Right hindlimb (tissue), 1 donor: ENCODE measurements at regions not wholly inside any gene's neighbourhood (a gene's known extent, or its start where the extent isn't known, plus 50 kb on each side); places are given as distances from the start of the nearest gene placed in this dataset.
A peak's percentile ranks its signal among the peaks of the same experiment; 100 is the strongest.

Experiments
- DNase-seq: peaks from one replicate; pipeline ENCODE4 v3.0.0-alpha.2; 2018

GRCh38 chr12:116382686-116383530 lies 105.4 kb upstream of the MED13L start:
- peak; percentile 89 for DNase-seq

GRCh38 chr12:116384175-116384574 lies 106.7 kb upstream of the MED13L start:
- DNase-seq: no peak

GRCh38 chr12:116384691-116385485 lies 107.4 kb upstream of the MED13L start:
- no peak for DNase-seq

- DNase-seq: no peak
Measured at GRCh38 chr12:116385486-116386217, 108.2 kb upstream of the MED13L start.

- no peak for DNase-seq
Measured at GRCh38 chr12:116389326-116389725, 111.8 kb upstream of the MED13L start.

- DNase-seq: no peak
Measured at GRCh38 chr12:116389990-116390389, 112.5 kb upstream of the MED13L start.

GRCh38 chr12:116390401-116391335 lies 113.2 kb upstream of the MED13L start:
- DNase-seq: no peak

DNA sequence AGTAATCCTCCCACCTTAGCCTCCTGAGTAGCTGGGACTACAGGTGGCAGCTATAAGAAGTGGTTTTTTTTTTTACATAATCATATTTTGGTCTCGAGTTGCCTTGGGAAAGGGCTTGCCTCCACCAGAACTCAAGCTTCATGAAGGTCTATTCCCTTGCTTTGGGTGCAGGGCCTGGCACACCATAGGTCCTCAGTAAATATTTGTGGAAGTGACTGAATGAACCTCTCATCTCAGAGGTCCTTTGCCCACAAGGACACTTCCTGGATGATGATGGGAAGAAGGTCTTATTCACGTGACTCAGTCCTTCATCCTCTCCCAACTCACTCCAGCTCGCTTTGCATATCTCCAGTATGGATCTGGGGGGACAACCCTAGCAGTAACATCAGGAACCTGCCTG lies 114.0 kb upstream of the MED13L start:
- no peak for DNase-seq

GRCh38 chr12:116392061-116392460 lies 114.6 kb upstream of the MED13L start:
- no peak for DNase-seq

DNA sequence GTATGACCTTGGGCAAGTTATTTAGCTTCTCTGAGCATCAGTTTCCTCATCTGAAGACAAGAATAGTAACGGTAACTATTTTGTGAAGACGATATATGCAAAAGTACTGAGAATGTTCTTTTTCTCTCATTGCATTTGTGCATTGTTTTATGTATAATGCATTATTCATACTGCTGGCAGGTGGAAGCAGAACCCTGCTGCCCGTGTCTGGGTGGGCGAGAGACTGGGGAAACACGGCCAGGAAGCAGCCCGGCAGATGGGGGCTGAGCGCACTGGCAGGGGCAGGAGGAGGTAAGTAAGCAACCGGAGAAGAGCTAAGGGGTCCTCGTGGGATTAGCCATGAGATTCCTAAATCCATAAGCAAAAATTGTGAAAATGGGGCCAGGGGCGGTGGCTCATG lies 115.8 kb upstream of the MED13L start:
- no peak for DNase-seq

DNA sequence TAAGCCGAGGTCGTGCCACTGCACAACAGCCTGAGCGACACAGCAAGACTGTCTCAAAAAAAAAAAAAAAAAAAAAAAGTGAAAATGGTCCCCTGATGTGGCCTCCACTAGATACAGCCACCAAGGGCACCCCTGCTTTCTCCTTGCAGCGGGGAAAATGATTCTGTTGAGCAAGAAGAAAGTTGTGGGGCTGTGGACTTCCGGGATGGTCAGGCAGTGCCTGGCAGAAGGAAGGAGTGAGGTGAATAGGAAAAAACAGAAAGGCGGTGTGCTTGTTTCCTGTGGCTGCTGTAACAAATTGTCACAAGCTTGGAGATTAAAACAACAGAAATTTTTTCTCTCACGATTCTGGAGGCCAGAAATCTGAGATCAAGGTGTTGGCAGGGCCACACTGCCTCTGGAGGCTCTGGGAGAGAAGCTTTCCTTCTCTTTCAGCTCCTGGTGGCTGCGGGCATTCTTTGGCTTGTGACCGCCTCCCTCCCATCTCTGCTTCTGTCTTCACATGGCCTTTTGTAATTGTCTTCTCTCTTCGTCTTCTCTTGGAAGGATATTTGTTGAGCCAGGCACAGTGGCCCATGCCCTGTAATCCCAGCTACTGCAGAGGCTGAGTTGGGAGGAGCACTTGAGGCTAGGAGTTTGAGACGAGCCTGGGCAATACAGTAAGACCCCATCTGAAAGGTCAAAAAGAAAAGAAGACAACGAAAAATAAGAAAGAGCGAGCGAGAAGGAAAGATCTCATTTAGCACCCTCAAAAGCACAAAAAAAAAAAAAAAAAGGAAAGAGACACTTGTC lies 116.6 kb upstream of the MED13L start:
- DNase-seq: no peak

- DNase-seq: no peak
Measured at GRCh38 chr12:116395396-116395795, 117.9 kb upstream of the MED13L start.

- no peak for DNase-seq
Measured at GRCh38 chr12:116397148-116397547, 119.7 kb upstream of the MED13L start.

DNA sequence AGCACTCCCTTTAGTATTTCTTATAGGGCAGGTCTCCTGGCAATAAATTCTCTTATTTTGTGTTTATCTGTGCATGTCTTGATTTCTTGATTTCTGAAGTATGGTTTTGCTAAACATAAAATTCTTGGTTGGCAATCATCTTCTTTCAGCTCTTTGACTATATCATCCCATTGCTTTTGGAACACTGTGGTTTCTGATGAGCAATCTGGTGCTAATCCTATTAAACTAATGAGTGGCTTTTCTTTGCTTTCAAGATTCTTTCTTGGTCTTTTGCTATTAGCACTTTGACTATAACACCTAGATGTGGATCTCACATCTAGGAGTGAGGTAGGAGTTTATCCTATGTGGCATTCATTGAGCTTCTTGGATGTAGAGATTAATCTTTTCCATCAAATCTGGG lies 120.7 kb upstream of the MED13L start:
- DNase-seq: no peak

DNA sequence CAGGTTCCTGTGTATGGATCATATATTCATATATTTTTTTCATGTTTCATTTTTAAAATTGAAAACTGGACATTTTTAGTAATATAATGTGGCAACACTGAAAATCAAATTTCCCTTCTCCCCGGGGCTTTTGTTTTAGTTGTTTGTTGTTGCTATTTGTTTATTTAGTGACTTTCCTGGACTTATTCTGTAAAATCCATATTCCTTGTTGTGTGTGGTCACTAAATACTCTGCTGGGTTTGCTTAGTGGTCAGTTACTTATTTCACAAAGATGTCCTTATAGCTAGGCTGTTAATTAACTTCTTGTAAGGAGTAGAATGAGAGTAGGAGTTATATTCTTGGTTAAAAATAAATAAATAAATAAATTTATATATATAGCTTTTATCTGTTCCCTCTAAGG lies 121.6 kb upstream of the MED13L start:
- no peak for DNase-seq

DNA sequence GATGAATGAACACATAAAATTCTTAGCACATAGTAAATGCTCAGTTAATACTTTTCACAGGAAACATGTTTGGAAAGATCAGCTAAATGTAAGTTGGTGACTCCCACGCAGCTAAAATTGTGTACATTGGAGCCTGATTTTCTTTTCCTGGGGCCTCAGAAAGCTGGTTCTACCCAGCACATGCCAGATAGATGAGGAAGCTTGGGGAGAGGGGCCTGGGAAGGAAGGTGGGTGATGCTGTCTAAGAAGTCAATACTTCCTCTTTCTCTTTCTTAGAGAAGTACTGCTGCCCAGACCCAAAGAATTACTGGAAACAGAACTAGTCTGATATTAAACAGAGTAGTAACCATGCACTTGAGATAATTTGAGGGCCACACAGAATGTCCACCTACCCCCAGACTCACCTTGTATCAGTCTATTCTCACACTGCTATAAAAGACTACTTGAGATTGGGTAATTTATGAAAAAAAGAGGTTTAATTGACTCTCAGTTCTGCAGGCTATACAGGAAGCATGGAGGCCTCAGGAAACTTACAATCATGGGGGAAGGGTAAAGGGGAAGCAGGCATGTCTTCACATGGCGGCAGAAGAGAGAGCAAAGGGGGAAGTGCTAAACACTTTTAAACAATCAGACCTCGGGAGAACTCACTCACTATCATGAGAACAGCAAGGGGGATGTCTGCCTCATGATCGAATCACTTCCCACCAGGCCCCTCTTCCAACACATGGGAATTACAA lies 123.3 kb upstream of the MED13L start:
- no peak for DNase-seq

DNA sequence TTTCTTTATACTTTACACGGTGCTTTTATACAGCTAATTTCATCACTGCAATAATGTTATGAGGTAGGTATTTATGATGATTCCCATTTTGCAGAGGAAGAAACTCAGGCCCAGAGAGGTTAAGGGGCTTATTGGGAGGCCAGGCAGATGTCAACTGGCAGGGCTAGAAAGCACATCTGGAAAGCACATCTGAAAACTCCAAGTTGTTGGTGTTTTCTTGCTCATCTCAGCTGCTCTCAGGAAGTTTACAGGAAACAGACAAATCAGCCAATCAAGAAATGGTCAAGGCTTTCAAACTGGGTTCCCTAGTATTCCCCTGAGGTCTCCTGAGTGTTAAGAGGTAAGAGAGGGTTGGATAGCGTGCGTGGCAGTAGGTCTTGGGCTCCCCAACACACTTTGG lies 124.1 kb upstream of the MED13L start:
- no peak for DNase-seq

DNA sequence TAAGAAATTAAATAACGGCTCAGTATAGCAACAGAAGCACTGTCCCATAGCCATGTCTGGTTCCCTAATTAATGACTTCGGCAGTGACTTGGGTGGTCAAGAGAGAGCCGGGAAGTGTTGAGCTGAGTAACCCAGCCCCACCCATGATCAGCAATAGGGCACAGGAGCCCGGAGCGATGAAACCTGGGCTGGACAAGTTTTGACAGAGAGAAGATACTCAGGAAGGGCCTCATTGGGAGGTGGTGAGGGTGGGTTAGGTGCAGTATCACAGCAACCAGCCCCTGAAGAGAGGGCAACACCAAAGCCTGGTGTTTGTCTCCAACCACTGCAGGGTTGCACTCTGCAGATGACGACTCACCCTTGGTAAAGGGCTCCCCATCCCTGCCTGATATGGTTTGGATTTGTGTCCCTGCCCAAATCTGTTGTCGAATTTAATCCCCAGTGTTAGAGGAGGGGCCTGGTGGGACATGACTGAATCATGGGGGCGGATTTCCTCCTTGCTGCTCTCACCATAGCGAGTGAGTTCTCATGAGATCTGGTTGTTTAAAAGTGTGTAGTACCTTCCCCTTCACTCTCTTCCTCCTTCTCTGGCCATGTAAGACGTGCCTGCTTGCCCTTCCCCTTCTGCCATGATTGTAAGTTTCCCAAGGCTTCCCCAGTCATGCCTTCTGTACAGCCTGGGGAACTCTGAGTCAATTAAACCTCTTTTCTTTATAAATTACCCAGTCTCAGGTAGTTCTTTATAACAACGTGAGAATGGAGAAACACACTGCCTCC lies 124.9 kb upstream of the MED13L start:
- no peak for DNase-seq

GRCh38 chr12:116403546-116403945 lies 126.1 kb upstream of the MED13L start:
- DNase-seq: no peak

- DNase-seq: no peak
Measured at GRCh38 chr12:116404247-116404646, 126.8 kb upstream of the MED13L start.
